ENCODE measurements at regions not wholly inside any gene's neighbourhood (a gene's known extent, or its start where the extent isn't known, plus 50 kb on each side); places are given as distances from the start of the nearest gene placed in this dataset.

GRCh38 chr10:108749042-108749441 lies 1174.3 kb downstream of the XPNPEP1 start:
- TF ChIP-seq, protein P1, sequence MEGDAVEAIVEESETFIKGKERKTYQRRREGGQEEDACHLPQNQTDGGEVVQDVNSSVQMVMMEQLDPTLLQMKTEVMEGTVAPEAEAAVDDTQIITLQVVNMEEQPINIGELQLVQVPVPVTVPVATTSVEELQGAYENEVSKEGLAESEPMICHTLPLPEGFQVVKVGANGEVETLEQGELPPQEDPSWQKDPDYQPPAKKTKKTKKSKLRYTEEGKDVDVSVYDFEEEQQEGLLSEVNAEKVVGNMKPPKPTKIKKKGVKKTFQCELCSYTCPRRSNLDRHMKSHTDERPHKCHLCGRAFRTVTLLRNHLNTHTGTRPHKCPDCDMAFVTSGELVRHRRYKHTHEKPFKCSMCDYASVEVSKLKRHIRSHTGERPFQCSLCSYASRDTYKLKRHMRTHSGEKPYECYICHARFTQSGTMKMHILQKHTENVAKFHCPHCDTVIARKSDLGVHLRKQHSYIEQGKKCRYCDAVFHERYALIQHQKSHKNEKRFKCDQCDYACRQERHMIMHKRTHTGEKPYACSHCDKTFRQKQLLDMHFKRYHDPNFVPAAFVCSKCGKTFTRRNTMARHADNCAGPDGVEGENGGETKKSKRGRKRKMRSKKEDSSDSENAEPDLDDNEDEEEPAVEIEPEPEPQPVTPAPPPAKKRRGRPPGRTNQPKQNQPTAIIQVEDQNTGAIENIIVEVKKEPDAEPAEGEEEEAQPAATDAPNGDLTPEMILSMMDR (conservative IDR thresholded peaks at IDR 0.05; ENCODE audit: low read length), result no peak
- TF ChIP-seq EZH2phosphoT487 (IDR thresholded peaks at IDR 0.05; ENCODE audit: borderline replicate concordance, low read depth, low read length), result no peak

Data from OCI-LY7 (cell line).